Activated CD8-positive, alpha-beta memory T cell treated with anti-CD3 and anti-CD28 coated beads, Interleukin-2, amount 50 U/mL, for 48 hours (primary cell): ENCODE measurements at regions not wholly inside any gene's neighbourhood (a gene's known extent, or its start where the extent isn't known, plus 50 kb on each side); places are given as distances from the start of the nearest gene placed in this dataset.

Experiments used
- DNase-seq: peaks from one replicate; pipeline ENCODE4 v3.0.0-alpha.2; 2020

GRCh38 chr10:44689368-44689767 is 221.8 kb upstream of the TMEM72 start:
- no peak for DNase-seq

GRCh38 chr10:44696496-44696895 is 214.6 kb upstream of the TMEM72 start:
- DNase-seq = no peak

- DNase-seq = no peak
Measured at GRCh38 chr10:44697116-44697515, 214.0 kb upstream of the TMEM72 start.

- no peak for DNase-seq
Measured at GRCh38 chr10:44702531-44702930, 208.6 kb upstream of the TMEM72 start.

GRCh38 chr10:44703241-44704155 is 207.6 kb upstream of the TMEM72 start:
- no peak for DNase-seq

- DNase-seq = no peak
Measured at GRCh38 chr10:44704616-44705015, 206.5 kb upstream of the TMEM72 start.

GRCh38 chr10:44706745-44707144 is 204.4 kb upstream of the TMEM72 start:
- no peak for DNase-seq

- no peak for DNase-seq
Measured at GRCh38 chr10:44713307-44713706, 197.8 kb upstream of the TMEM72 start.

- DNase-seq = no peak
Measured at GRCh38 chr10:44714451-44714850, 196.7 kb upstream of the TMEM72 start.

GRCh38 chr10:44715136-44715535 is 196.0 kb upstream of the TMEM72 start:
- DNase-seq = no peak

GRCh38 chr10:44716470-44717015 is 194.6 kb upstream of the TMEM72 start:
- DNase-seq = no peak

GRCh38 chr10:44723082-44723481 is 188.1 kb upstream of the TMEM72 start:
- no peak for DNase-seq

GRCh38 chr10:44723619-44724325 is 187.4 kb upstream of the TMEM72 start:
- no peak for DNase-seq

- no peak for DNase-seq
Measured at GRCh38 chr10:44724415-44725174, 186.5 kb upstream of the TMEM72 start.

- DNase-seq = no peak
Measured at GRCh38 chr10:44725404-44725803, 185.7 kb upstream of the TMEM72 start.

GRCh38 chr10:44731283-44731682 is 179.9 kb upstream of the TMEM72 start:
- DNase-seq = no peak

GRCh38 chr10:44733501-44734488 is 177.3 kb upstream of the TMEM72 start:
- no peak for DNase-seq

GRCh38 chr10:44742248-44742647 is 168.9 kb upstream of the TMEM72 start:
- DNase-seq = no peak

GRCh38 chr10:44743535-44743934 is 167.6 kb upstream of the TMEM72 start:
- DNase-seq = no peak

GRCh38 chr10:44745920-44746319 is 165.2 kb upstream of the TMEM72 start:
- no peak for DNase-seq

- DNase-seq = no peak
Measured at GRCh38 chr10:44747593-44748172, 163.5 kb upstream of the TMEM72 start.
